Breast epithelium (tissue), 3 donors: ENCODE measurements at regions not wholly inside any gene's neighbourhood (a gene's known extent, or its start where the extent isn't known, plus 50 kb on each side); places are given as distances from the start of the nearest gene placed in this dataset.

Experiments
- CTCF ChIP-seq, 3 donors: fragments of 450-650 bp; IDR thresholded peaks; one replicate each; pipeline ENCODE4 v1.5.1; 2016 to 2017; ENCODE audit warnings: antibody characterized with exemption in 3 of 3, mild to moderate bottlenecking in 3 of 3, moderate library complexity in 3 of 3
- POLR2AphosphoS5 ChIP-seq, 3 donors: sonication (generic); formaldehyde crosslinking; IDR thresholded peaks; one replicate each; pipeline ENCODE4 v1.6.1; 2017; ENCODE audit warnings: antibody characterized with exemption in 3 of 3

- TF ChIP-seq CTCF (IDR thresholded peaks at IDR 0.05) (no peak), POLR2AphosphoS5 (IDR thresholded peaks at IDR 0.05) (no peak)
Observed at GRCh38 chr11:38924644-38925043, 2326.6 kb upstream of the RAG2 start.
